ENCODE measurements at regions not wholly inside any gene's neighbourhood (a gene's known extent, or its start where the extent isn't known, plus 50 kb on each side); places are given as distances from the start of the nearest gene placed in this dataset.

GRCh38 chr1:190906206-190906725, 428.6 kb upstream of the BRINP3 start:
- in situ Hi-C loops (cut with MboI; ENCODE audit: low pct_unique_long_range_greater_than_20kb, low sequenced_read_pairs, unreplicated experiment) = no loop called here

GRCh38 chr1:190908246-190908645, 430.6 kb upstream of the BRINP3 start:
- in situ Hi-C loops (cut with MboI; ENCODE audit: low pct_unique_long_range_greater_than_20kb, low sequenced_read_pairs, unreplicated experiment) = no loop called here
- no peak for DNase-seq (ENCODE audit: low spot score)
- no peak for TF ChIP-seq CTCF (IDR thresholded peaks at IDR 0.05; ENCODE audit: extremely low read depth, insufficient read depth, missing control alignments)

More at GRCh38 chr1:190906206-190906725, 428.6 kb upstream of the BRINP3 start:
- DNase-seq (ENCODE audit: low spot score) = no peak
- no peak for TF ChIP-seq CTCF (IDR thresholded peaks at IDR 0.05; ENCODE audit: extremely low read depth, insufficient read depth, missing control alignments)

DNA sequence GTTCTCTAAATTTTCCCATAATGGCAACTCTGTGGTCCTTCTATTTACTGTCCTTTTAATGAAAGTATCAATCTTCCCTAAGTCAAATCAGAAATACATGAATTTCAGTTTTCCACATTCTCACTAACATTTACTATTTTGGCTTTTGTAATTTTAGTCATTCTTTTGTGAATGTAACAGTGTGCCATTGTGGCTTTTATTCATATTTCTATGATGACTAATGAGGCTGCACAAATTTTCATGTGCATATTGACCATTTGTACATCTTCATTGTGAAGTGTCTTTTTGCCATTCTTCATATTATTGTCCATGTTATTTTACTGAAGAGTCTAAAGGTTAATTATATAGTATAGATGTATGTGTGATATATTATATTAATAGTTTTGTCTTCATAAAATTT, 431.0 kb upstream of the BRINP3 start:
- in situ Hi-C loops (cut with MboI; ENCODE audit: low pct_unique_long_range_greater_than_20kb, low sequenced_read_pairs, unreplicated experiment) = no loop called here
- no peak for TF ChIP-seq CTCF (IDR thresholded peaks at IDR 0.05; ENCODE audit: extremely low read depth, insufficient read depth, missing control alignments)
- no peak for DNase-seq (ENCODE audit: low spot score)

- no peak for TF ChIP-seq CTCF (IDR thresholded peaks at IDR 0.05; ENCODE audit: extremely low read depth, insufficient read depth, missing control alignments)
- DNase-seq (ENCODE audit: low spot score) = no peak
- in situ Hi-C loops (cut with MboI; ENCODE audit: low pct_unique_long_range_greater_than_20kb, low sequenced_read_pairs, unreplicated experiment) = no loop called here
Measured at GRCh38 chr1:190935925-190936324, 458.3 kb upstream of the BRINP3 start.

- in situ Hi-C loops (cut with MboI; ENCODE audit: low pct_unique_long_range_greater_than_20kb, low sequenced_read_pairs, unreplicated experiment) = no loop called here
Measured at GRCh38 chr1:190936337-190936736, 458.7 kb upstream of the BRINP3 start.

DNA sequence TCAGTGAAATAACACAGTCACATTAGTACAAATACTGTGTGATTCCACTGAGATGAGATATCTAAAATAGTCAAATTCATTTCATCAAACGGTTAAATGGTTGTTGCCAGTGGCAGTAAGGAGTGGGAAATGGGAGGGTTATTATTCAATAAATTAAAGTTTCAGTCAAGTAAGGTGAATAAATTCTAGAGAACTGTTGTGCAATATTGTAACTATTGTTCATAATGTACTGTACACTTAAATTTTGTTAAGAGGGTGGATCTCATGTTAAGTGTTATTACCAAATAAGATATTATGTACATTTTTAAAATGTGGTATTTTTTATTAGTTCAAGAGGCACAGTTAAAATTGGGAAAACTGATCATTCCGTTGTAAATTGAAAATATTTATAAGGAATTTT, 463.3 kb upstream of the BRINP3 start:
- in situ Hi-C loops (cut with MboI; ENCODE audit: low pct_unique_long_range_greater_than_20kb, low sequenced_read_pairs, unreplicated experiment) = no loop called here
- DNase-seq (ENCODE audit: low spot score) = no peak

More at GRCh38 chr1:190936337-190936736, 458.7 kb upstream of the BRINP3 start:
- DNase-seq (ENCODE audit: low spot score) = no peak
- no peak for TF ChIP-seq CTCF (IDR thresholded peaks at IDR 0.05; ENCODE audit: extremely low read depth, insufficient read depth, missing control alignments)

More for the DNA sequence above, 463.3 kb upstream of the BRINP3 start:
- TF ChIP-seq CTCF (IDR thresholded peaks at IDR 0.05; ENCODE audit: extremely low read depth, insufficient read depth, missing control alignments) = no peak

All from GM13977 (cell line).